Parathyroid adenoma (tissue), 2 donors: ENCODE measurements at regions not wholly inside any gene's neighbourhood (a gene's known extent, or its start where the extent isn't known, plus 50 kb on each side); places are given as distances from the start of the nearest gene placed in this dataset.

Experiments used
- H2AFZ ChIP-seq: fragments of 300-600 bp; sonication (generic); one replicate; pipeline ENCODE4 v1.7.0; 2017; ENCODE audit warnings: antibody characterized with exemption, mild to moderate bottlenecking
- H3K27ac ChIP-seq: fragments of 300-600 bp; sonication (generic); one replicate; pipeline ENCODE4 v1.7.0; 2017
- H3K27me3 ChIP-seq: fragments of 300-600 bp; sonication (generic); one replicate; pipeline ENCODE4 v1.7.0; 2017; ENCODE audit warnings: low read length; ENCODE audit not compliant: control insufficient read depth, insufficient read depth
- H3K36me3 ChIP-seq: fragments of 300-600 bp; sonication (generic); one replicate; pipeline ENCODE4 v1.7.0; 2017; ENCODE audit warnings: low read length; ENCODE audit not compliant: control insufficient read depth, insufficient read depth
- H3K4me1 ChIP-seq: fragments of 300-600 bp; sonication (generic); one replicate; pipeline ENCODE4 v1.7.0; 2017; ENCODE audit warnings: control low read depth
- H3K4me2 ChIP-seq: fragments of 300-600 bp; sonication (generic); one replicate; pipeline ENCODE4 v1.7.0; 2017; ENCODE audit warnings: low read length
- H3K4me3 ChIP-seq: fragments of 300-600 bp; sonication (generic); one replicate; pipeline ENCODE4 v1.7.0; 2017; ENCODE audit warnings: low read depth, low read length
- H3K79me2 ChIP-seq: fragments of 300-600 bp; sonication (generic); one replicate; pipeline ENCODE4 v1.7.0; 2017; ENCODE audit warnings: control low read depth
- H3K9ac ChIP-seq: fragments of 300-600 bp; sonication (generic); one replicate; pipeline ENCODE4 v1.7.0; 2017; ENCODE audit warnings: mild to moderate bottlenecking
- H3K9me3 ChIP-seq: fragments of 300-600 bp; sonication (generic); one replicate; pipeline ENCODE4 v1.7.0; 2017; ENCODE audit warnings: low read length; ENCODE audit not compliant: control insufficient read depth
- TF ChIP-seq, protein P1 (sequence below): fragments of 300-600 bp; sonication (generic); IDR thresholded peaks from one replicate; pipeline ENCODE4 v1.7.0; 2017; ENCODE audit warnings: antibody characterized with exemption, mild to moderate bottlenecking
- donor health status: primary hyperparathyroidism.

DNA sequence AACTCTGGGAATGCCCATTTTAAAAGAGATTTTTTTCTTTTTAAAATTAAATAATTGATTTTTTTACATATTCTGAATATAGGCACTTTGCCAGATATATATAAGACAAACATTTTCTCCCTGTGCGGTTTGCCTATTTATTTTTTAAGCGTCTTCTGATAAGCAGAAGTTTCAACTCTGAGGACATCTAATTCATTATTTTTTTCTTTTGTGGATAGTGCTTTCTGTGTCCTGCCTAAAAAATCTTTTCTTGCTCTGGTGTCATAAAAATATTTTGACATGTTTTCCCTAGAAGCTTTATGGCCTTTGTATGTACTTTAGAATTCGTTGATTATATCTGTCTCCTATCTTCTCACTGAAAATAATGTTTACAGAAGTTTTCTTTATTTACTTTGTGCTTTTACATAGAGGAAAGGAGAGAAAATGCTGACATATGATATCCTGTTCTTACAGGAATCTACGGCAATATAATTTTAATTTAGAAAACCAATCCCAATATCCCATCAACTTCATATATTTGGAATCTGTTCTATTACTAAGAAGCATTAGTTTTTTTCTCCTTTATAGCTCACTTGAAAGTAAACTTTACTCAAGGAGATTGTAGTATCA lies 111.9 kb upstream of the EFNA5 start:
- H3K4me3 ChIP-seq: no peak overlapping the region
- no peaks in the 10 kb centered on the region for H3K36me3 ChIP-seq
- H3K4me1 ChIP-seq: no peaks in the 10 kb centered on the region
- no peak overlapping the region for H3K4me2 ChIP-seq
- H3K27me3 ChIP-seq: no peaks in the 10 kb centered on the region
- no peaks in the 10 kb centered on the region for H3K79me2 ChIP-seq
- TF ChIP-seq, protein P1, sequence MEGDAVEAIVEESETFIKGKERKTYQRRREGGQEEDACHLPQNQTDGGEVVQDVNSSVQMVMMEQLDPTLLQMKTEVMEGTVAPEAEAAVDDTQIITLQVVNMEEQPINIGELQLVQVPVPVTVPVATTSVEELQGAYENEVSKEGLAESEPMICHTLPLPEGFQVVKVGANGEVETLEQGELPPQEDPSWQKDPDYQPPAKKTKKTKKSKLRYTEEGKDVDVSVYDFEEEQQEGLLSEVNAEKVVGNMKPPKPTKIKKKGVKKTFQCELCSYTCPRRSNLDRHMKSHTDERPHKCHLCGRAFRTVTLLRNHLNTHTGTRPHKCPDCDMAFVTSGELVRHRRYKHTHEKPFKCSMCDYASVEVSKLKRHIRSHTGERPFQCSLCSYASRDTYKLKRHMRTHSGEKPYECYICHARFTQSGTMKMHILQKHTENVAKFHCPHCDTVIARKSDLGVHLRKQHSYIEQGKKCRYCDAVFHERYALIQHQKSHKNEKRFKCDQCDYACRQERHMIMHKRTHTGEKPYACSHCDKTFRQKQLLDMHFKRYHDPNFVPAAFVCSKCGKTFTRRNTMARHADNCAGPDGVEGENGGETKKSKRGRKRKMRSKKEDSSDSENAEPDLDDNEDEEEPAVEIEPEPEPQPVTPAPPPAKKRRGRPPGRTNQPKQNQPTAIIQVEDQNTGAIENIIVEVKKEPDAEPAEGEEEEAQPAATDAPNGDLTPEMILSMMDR: no peak
- H3K9ac ChIP-seq: no peak overlapping the region
- H3K27ac ChIP-seq: no peak overlapping the region
- no peak overlapping the region for H2AFZ ChIP-seq
- H3K9me3 ChIP-seq: peaks cover 7% of the 10 kb centered on the region

DNA sequence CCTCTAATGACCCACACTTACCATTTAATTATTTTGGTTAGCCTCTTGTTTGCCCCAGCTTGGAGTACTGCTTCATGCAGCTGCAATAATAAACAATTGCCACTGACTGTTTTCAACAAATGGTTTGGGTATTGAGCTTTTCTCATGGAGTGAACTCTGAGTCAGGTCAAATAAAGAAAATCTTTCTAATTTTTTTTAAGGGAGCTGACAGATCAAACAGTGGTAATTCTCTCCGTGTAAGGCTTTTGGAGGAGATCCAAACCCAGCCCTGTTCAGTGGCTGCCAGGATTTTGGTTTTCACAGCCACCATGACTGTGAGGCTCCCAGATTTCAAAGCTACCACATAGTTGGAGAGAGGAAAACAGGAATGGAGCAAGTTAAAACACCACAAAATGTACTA lies 110.7 kb upstream of the EFNA5 start:
- Histone ChIP-seq H3K9me3 (peaks cover 7% of the 10 kb centered on the region), H3K36me3 (no peaks in the 10 kb centered on the region), H3K4me2 (no peak overlapping the region), H3K4me1 (no peaks in the 10 kb centered on the region), H3K4me3 (no peak overlapping the region), H2AFZ (no peak overlapping the region), H3K79me2 (no peaks in the 10 kb centered on the region), H3K9ac (no peak overlapping the region), H3K27me3 (no peaks in the 10 kb centered on the region), H3K27ac (no peak overlapping the region)
- TF ChIP-seq, protein P1: no peak

DNA sequence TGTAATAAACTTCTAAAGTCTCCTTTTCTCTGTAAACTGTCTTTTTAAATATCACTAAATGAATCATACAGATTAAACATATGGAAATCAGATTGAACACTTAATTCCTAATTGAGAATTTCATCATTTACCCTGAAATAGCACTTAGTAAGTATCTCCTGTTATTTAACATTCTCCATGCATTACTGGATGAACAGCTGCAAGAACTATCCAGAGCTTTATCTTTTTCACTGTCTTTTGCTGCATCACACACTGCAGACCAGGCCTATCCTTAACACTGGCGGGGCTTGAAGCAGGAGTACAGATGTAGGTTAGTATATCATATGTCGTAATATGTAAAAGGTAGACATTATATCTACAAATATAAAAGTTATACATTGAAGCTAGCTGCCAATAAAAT lies 108.7 kb upstream of the EFNA5 start:
- Histone ChIP-seq H3K4me3 (no peak overlapping the region), H3K4me1 (no peaks in the 10 kb centered on the region), H3K9me3 (peaks cover 7% of the 10 kb centered on the region), H2AFZ (no peak overlapping the region), H3K27me3 (no peaks in the 10 kb centered on the region), H3K4me2 (no peak overlapping the region), H3K27ac (no peak overlapping the region), H3K79me2 (no peaks in the 10 kb centered on the region), H3K9ac (no peak overlapping the region), H3K36me3 (no peaks in the 10 kb centered on the region)
- TF ChIP-seq, protein P1: no peak

DNA sequence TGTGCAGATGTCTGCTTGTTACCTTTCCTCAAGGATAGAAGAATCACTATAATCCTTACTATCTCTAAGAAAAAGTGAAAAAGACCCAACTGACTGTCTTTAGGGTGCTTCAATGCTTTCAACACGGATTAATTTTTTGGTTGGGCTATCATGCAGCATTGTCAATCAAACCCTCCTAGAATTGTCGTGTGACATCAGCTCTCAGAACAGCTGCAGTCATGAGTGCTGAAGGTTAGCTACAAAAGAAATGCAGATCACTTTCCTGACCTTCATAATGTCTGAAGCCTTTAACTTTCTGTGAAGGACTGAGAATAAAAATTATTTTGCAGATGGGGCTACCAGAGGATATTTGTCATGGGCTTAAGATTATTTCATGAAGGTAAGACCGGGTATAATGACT lies 107.9 kb upstream of the EFNA5 start:
- Histone ChIP-seq H3K36me3 (no peaks in the 10 kb centered on the region), H3K4me3 (no peak overlapping the region), H3K79me2 (no peaks in the 10 kb centered on the region), H3K27ac (no peak overlapping the region), H3K4me1 (no peaks in the 10 kb centered on the region), H3K4me2 (no peak overlapping the region), H3K9me3 (peaks cover 7% of the 10 kb centered on the region), H3K27me3 (no peaks in the 10 kb centered on the region), H3K9ac (no peak overlapping the region), H2AFZ (no peak overlapping the region)
- TF ChIP-seq, protein P1: no peak
